Skin epidermis (tissue), 12 donors: ENCODE measurements at regions not wholly inside any gene's neighbourhood (a gene's known extent, or its start where the extent isn't known, plus 50 kb on each side); places are given as distances from the start of the nearest gene placed in this dataset.
A peak's percentile ranks its signal among the peaks of the same experiment; 100 is the strongest.

Experiments used
- H3K27ac ChIP-seq, 21 experiments: fragments of 200-600 bp; sonication (generic) in 11 of 21; one replicate each; pipeline ENCODE4 v1.5.0; 2020; ENCODE audit warnings: mild to moderate bottlenecking in 3 of 21, inconsistent platforms in 2 of 21, moderate library complexity in 2 of 21
- H3K4me3 ChIP-seq, 7 experiments: fragments of 200-600 bp; sonication (generic) in 2 of 7; one replicate each; pipeline ENCODE4 v1.5.0; 2020; ENCODE audit warnings: inconsistent platforms in 2 of 7, mild to moderate bottlenecking in 2 of 7, moderate library complexity in 1 of 7

- no peak overlapping the region for H3K27ac ChIP-seq
- H3K4me3 ChIP-seq = no peak overlapping the region
Measured at GRCh38 chr6:23964865-23965264, 161.2 kb upstream of the NRSN1 start.

GRCh38 chr6:23969344-23969743 lies 156.7 kb upstream of the NRSN1 start:
- Histone ChIP-seq H3K27ac (no peak overlapping the region), H3K4me3 (no peak overlapping the region)

DNA sequence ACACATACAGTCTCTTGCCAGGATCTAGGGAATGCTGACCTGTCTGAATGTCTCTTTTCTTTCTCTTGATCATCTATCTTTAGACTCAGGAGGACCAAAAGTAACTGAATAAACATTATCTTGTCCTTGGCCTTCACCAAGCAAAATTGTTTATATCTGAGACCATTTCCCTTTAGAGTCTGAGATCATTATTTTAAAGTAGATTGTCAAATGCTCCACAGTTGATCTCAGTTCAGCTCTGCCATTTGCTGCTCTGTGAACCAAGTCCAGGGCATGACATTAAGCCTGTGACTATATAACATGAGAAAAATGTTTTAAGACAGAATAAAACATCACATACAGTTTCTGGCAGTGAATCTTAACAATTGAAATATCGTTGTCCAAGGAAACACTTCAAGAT lies 148.3 kb upstream of the NRSN1 start:
- H3K4me3 ChIP-seq = no peak overlapping the region
- no peak overlapping the region for H3K27ac ChIP-seq

GRCh38 chr6:23980965-23981364 lies 145.1 kb upstream of the NRSN1 start:
- no peak overlapping the region for H3K4me3 ChIP-seq

GRCh38 chr6:23981923-23982322 lies 144.1 kb upstream of the NRSN1 start:
- no peak overlapping the region for H3K27ac ChIP-seq
- no peak overlapping the region for H3K4me3 ChIP-seq

More at GRCh38 chr6:23980965-23981364, 145.1 kb upstream of the NRSN1 start:
- no peak overlapping the region for H3K27ac ChIP-seq

- H3K27ac ChIP-seq = no peak overlapping the region
Measured at GRCh38 chr6:23983735-23984134, 142.3 kb upstream of the NRSN1 start.

GRCh38 chr6:23985015-23985414 lies 141.0 kb upstream of the NRSN1 start:
- H3K4me3 ChIP-seq = no peak overlapping the region

More at GRCh38 chr6:23983735-23984134, 142.3 kb upstream of the NRSN1 start:
- no peak overlapping the region for H3K4me3 ChIP-seq

GRCh38 chr6:23989885-23990533 lies 136.0 kb upstream of the NRSN1 start:
- Histone ChIP-seq H3K4me3 (no peak overlapping the region), H3K27ac (no peak overlapping the region)

More at GRCh38 chr6:23985015-23985414, 141.0 kb upstream of the NRSN1 start:
- no peak overlapping the region for H3K27ac ChIP-seq

DNA sequence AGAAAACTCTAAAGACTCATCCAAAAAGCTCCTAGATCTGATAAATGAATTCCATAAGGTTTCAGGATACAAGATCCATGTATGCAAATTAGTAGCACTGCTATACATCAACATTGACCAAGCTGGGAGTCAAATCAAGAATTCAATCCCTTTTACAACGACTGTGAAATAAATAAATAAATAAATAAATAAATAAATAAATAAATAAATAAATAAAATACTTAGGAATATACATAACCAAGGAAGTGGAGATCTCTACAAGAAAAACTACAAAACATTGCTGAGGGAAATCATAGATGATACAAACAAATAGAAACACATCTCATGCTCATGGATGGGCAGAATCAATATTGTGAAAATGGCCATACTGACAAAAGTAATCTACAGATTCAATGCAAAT lies 132.0 kb upstream of the NRSN1 start:
- H3K27ac ChIP-seq = no peak overlapping the region
- no peak overlapping the region for H3K4me3 ChIP-seq

DNA sequence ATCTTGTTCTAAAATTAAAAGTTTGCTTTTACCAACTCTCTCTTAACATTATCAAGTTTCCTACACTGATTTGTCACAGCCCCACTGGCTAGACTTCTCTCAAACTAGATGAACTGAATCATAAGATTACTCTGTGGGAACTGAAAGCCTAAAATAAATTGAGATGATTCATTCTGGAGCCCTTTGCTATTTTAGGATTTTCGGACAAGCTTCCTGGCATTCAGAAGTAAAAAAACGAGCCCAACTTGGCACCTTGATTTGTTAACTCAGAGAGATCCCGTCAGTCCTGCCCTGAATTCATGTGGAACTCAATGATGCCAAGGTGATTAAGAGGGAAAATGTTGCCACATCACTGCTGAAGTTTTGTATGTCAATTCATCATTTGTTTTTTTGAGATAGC lies 122.0 kb upstream of the NRSN1 start:
- Histone ChIP-seq H3K27ac (no peak overlapping the region), H3K4me3 (no peak overlapping the region)

- Histone ChIP-seq H3K27ac (no peak overlapping the region), H3K4me3 (no peak overlapping the region)
Measured at GRCh38 chr6:24004659-24005058, 121.4 kb upstream of the NRSN1 start.

DNA sequence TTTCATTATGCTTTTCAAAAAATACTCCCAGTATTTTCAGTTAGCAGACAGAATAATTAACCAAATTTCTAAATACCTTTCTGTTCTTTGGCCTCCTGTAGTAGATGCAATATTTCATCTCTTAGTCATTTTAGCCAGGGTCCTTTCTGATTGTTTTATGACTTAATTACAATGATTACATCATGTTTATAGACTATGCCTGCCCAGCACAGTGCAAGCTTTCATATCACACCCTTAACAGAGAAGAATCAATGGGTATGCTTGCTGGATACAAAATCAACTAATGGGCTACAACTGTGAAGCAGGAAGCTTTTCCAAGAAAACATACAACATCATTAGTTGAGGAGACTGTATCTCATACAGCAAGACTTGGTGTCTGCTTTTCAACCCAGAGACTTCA lies 119.8 kb upstream of the NRSN1 start:
- Histone ChIP-seq H3K4me3 (no peak overlapping the region), H3K27ac (no peak overlapping the region)

- H3K27ac ChIP-seq = no peak overlapping the region
Measured at GRCh38 chr6:24009319-24009718, 116.7 kb upstream of the NRSN1 start.

GRCh38 chr6:24010133-24010532 lies 115.9 kb upstream of the NRSN1 start:
- Histone ChIP-seq H3K4me3 (no peak overlapping the region), H3K27ac (no peak overlapping the region)

More at GRCh38 chr6:24009319-24009718, 116.7 kb upstream of the NRSN1 start:
- no peak overlapping the region for H3K4me3 ChIP-seq

- no peak overlapping the region for H3K4me3 ChIP-seq
- no peak overlapping the region for H3K27ac ChIP-seq
Measured at GRCh38 chr6:24016286-24016685, 109.7 kb upstream of the NRSN1 start.

GRCh38 chr6:24016857-24017256 lies 109.2 kb upstream of the NRSN1 start:
- no peak overlapping the region for H3K4me3 ChIP-seq

GRCh38 chr6:24019393-24019792 lies 106.6 kb upstream of the NRSN1 start:
- Histone ChIP-seq H3K27ac (no peak overlapping the region), H3K4me3 (no peak overlapping the region)

More at GRCh38 chr6:24016857-24017256, 109.2 kb upstream of the NRSN1 start:
- no peak overlapping the region for H3K27ac ChIP-seq

- H3K27ac ChIP-seq = no peak overlapping the region
Measured at GRCh38 chr6:24019830-24020229, 106.2 kb upstream of the NRSN1 start.

GRCh38 chr6:24026050-24026449 lies 100.0 kb upstream of the NRSN1 start:
- no peak overlapping the region for H3K4me3 ChIP-seq
- no peak overlapping the region for H3K27ac ChIP-seq

More at GRCh38 chr6:24019830-24020229, 106.2 kb upstream of the NRSN1 start:
- no peak overlapping the region for H3K4me3 ChIP-seq

DNA sequence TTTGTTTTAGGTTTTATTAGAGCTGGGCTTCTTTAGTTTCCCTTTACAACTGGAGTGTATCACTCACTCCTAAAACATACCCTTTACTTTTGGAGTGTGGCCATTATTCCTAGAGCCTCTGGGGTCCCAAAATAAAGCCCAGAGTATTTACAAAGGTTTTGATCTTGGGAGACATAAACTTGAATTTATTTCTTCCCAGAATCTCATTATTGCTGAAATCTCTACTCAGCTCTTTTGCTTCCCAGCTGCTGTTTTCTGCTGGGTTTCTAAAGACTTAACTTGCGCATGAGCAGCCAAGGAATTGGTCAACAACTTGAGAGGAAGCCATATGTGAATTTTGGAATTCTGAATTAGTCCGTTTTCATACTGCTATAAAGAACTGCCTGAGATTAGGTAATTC lies 94.5 kb upstream of the NRSN1 start:
- H3K4me3 ChIP-seq = no peak overlapping the region
- peak overlapping the region in 1 of 21 experiments; percentile 42 for H3K27ac ChIP-seq

DNA sequence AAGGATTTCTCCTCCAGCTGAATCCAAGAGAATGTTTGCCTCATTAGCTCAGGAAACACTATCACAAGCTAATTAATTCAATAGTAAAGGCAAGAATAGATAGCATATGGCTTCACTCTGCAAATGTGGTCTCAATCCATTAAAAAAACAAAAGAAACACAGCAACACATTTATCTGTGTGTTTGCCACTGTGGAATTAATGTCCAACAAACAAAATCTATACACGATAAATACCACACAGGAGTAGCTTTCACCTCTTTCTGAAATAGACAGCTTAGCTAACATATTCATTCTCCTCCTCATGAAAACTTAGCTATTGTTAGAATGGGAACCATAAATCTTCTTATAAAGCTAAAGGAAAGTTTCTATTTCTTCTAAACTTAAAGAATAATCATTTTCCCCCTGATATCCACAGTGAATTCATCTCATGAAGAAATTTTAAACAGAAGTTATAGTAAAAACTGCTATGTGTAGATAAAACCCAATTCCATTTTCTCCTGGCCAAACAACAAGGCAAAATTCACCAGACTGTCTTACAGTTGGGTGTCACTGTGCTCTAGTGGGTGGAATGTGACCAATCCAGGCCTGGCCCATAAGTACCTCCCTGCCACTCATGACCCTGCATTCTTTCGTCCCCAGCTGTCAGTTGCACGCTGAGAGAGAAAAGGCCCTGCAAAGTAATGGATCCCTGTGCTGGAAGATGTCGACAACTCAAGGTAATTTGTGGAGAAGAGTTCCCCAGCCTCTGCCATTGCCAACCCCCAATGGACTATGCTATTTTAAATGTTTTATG lies 92.9 kb upstream of the NRSN1 start:
- no peak overlapping the region for H3K4me3 ChIP-seq
- no peak overlapping the region for H3K27ac ChIP-seq
